Liver (tissue), 8 donors: ENCODE measurements at regions not wholly inside any gene's neighbourhood (a gene's known extent, or its start where the extent isn't known, plus 50 kb on each side); places are given as distances from the start of the nearest gene placed in this dataset.

Experiments
- DNase-seq: peaks from one replicate; pipeline ENCODE4 v3.0.0-alpha.2; 2017; ENCODE audit warnings: low spot score
- H3K27ac ChIP-seq, 2 donors: one replicate each; pipeline ENCODE4 v1.7.0; 2013; ENCODE audit warnings: inconsistent platforms in 2 of 2, low read length in 2 of 2, control low read depth in 1 of 2, low read depth in 1 of 2, mild to moderate bottlenecking in 1 of 2
- H3K27me3 ChIP-seq, 4 donors: one replicate each; pipeline versions ENCODE4 v1.6.1 to v1.7.0; 2013; ENCODE audit warnings: low read length in 3 of 4, inconsistent platforms in 1 of 4, mild to moderate bottlenecking in 1 of 4, moderate library complexity in 1 of 4; ENCODE audit not compliant: control insufficient read depth in 4 of 4, insufficient read depth in 4 of 4
- H3K36me3 ChIP-seq, 4 donors: one replicate each; pipeline versions ENCODE4 v1.6.1 to v1.7.0; 2013; ENCODE audit warnings: low read length in 3 of 4, mild to moderate bottlenecking in 3 of 4, low read depth in 1 of 4, moderate library complexity in 1 of 4; ENCODE audit not compliant: control insufficient read depth in 4 of 4, insufficient read depth in 3 of 4
- H3K4me1 ChIP-seq, 4 donors: one replicate each; pipeline versions ENCODE4 v1.6.1 to v1.7.0; 2013; ENCODE audit warnings: low read length in 3 of 4, mild to moderate bottlenecking in 3 of 4, moderate library complexity in 1 of 4; ENCODE audit not compliant: control insufficient read depth in 4 of 4, insufficient read depth in 4 of 4
- H3K4me3 ChIP-seq, 3 donors: one replicate each; pipeline versions ENCODE4 v1.6.1 to v1.7.0; 2013; ENCODE audit warnings: low read length in 3 of 3, control low read depth in 1 of 3, low read depth in 1 of 3, mild to moderate bottlenecking in 1 of 3
- H3K9ac ChIP-seq, 2 donors: one replicate each; pipeline ENCODE4 v1.7.0; 2013; ENCODE audit warnings: low read length in 2 of 2, mild to moderate bottlenecking in 2 of 2, moderate library complexity in 2 of 2, control low read depth in 1 of 2, low read depth in 1 of 2
- H3K9me3 ChIP-seq, 4 donors: one replicate each; pipeline versions ENCODE4 v1.6.1 to v1.7.0; 2013; ENCODE audit warnings: low read length in 3 of 4; ENCODE audit not compliant: control insufficient read depth in 4 of 4
- ATF3 ChIP-seq: IDR thresholded peaks from 2 replicates; pipeline ENCODE4 v1.6.1; 2016; ENCODE audit warnings: antibody characterized with exemption
- CTCF ChIP-seq: fragments of 150-350 bp; IDR thresholded peaks from 2 replicates; pipeline ENCODE4 v1.5.1; 2017; ENCODE audit warnings: improper control_type of control experiment, low read depth, low read length; ENCODE audit not compliant: missing input control
- FOXA1 ChIP-seq: IDR thresholded peaks from 2 replicates; pipeline ENCODE4 v1.6.1; 2016; ENCODE audit warnings: antibody characterized with exemption
- FOXA2 ChIP-seq: IDR thresholded peaks from 2 replicates; pipeline ENCODE4 v1.6.1; 2016; ENCODE audit warnings: antibody characterized with exemption
- GABPA ChIP-seq, 2 donors: IDR thresholded peaks in 1 of 2; conservative IDR thresholded peaks in 1 of 2; 2 replicates each; pipeline ENCODE4 v1.6.1; 2016; ENCODE audit warnings: antibody characterized with exemption in 2 of 2, mild to moderate bottlenecking in 1 of 2, moderate library complexity in 1 of 2
- HNF4A ChIP-seq, 2 donors: conservative IDR thresholded peaks; 2 replicates each; pipeline ENCODE4 v1.6.1; 2016; ENCODE audit warnings: antibody characterized with exemption in 2 of 2, mild to moderate bottlenecking in 2 of 2
- JUND ChIP-seq, 2 donors: IDR thresholded peaks; 2 replicates each; pipeline ENCODE4 v1.6.1; 2016; ENCODE audit warnings: antibody characterized with exemption in 2 of 2
- MAX ChIP-seq: IDR thresholded peaks from 2 replicates; pipeline ENCODE4 v1.6.1; 2016; ENCODE audit warnings: antibody characterized with exemption
- NR2F2 ChIP-seq: IDR thresholded peaks from 2 replicates; pipeline ENCODE4 v1.6.1; 2016; ENCODE audit warnings: antibody characterized with exemption
- REST ChIP-seq: IDR thresholded peaks from 2 replicates; pipeline ENCODE4 v1.6.1; 2016; ENCODE audit warnings: antibody characterized with exemption, mild to moderate bottlenecking
- RXRA ChIP-seq, 2 donors: IDR thresholded peaks; 2 replicates each; pipeline ENCODE4 v1.6.1; 2017 to 2018; ENCODE audit warnings: antibody characterized with exemption in 2 of 2, mild to moderate bottlenecking in 1 of 2
- SP1 ChIP-seq: IDR thresholded peaks from 2 replicates; pipeline ENCODE4 v1.6.1; 2018; ENCODE audit warnings: antibody characterized with exemption, mild to moderate bottlenecking
- TAF1 ChIP-seq: conservative IDR thresholded peaks from 2 replicates; pipeline ENCODE4 v1.6.1; 2016; ENCODE audit warnings: antibody characterized with exemption, mild to moderate bottlenecking
- YY1 ChIP-seq: IDR thresholded peaks from 2 replicates; pipeline ENCODE4 v1.6.1; 2016; ENCODE audit warnings: antibody characterized with exemption, mild to moderate bottlenecking
- ZBTB33 ChIP-seq: IDR thresholded peaks from 2 replicates; pipeline ENCODE4 v1.6.1; 2016; ENCODE audit warnings: antibody characterized with exemption
- whole genome bisulfite sequencing: extraction: QIAGEN DNeasy Blood & Tissue Kit; methylation state at CpG from one replicate; pipeline ENCODE4 v1.1.7; 2013; 5-methylcytosine and 5-hydroxymethylcytosine counted together
- donor health status: healthy.
- donor health status: healthy.
- donor health status: healthy.
- donor health status: healthy.
- donor health status: healthy.

- H3K36me3 ChIP-seq, result no peaks in the 10 kb centered on the region
- H3K9me3 ChIP-seq, result no peaks in the 10 kb centered on the region
- H3K27ac ChIP-seq, result no peak overlapping the region
- TF ChIP-seq HNF4A (conservative IDR thresholded peaks at IDR 0.05) (no peak), FOXA2 (no peak), ZBTB33 (no peak), YY1 (no peak), CTCF (no peak), GABPA (IDR thresholded peaks at IDR 0.05 in 1 of 2, conservative IDR thresholded peaks at IDR 0.05 in 1 of 2) (no peak), REST (no peak), FOXA1 (no peak)
- H3K27me3 ChIP-seq, result peaks cover 0 to 2% (median 0%) of the 10 kb centered on the region in 4 donors
- H3K9ac ChIP-seq, result no peak overlapping the region
- 93% methylated on average over 9 of the region's 9 CpGs for WGBS
- DNase-seq, result no peak
- H3K4me1 ChIP-seq, result no peaks in the 10 kb centered on the region
- no peak overlapping the region for H3K4me3 ChIP-seq
Measured at GRCh38 chr10:78253063-78253853, 219.6 kb downstream of the RPS24 start.

GRCh38 chr10:78254013-78254412 lies 220.3 kb downstream of the RPS24 start:
- TF ChIP-seq ATF3 (no peak), JUND (IDR thresholded peaks at IDR 0.05) (no peak), FOXA2 (no peak), FOXA1 (no peak), MAX (no peak), NR2F2 (no peak), RXRA (IDR thresholded peaks at IDR 0.05) (no peak), GABPA (IDR thresholded peaks at IDR 0.05 in 1 of 2, conservative IDR thresholded peaks at IDR 0.05 in 1 of 2) (no peak), SP1 (no peak), YY1 (no peak), CTCF (no peak), TAF1 (no peak), HNF4A (conservative IDR thresholded peaks at IDR 0.05) (no peak)
- Histone ChIP-seq H3K27me3 (peaks cover 0 to 2% (median 0%) of the 10 kb centered on the region in 4 donors), H3K4me3 (no peak overlapping the region), H3K9ac (no peak overlapping the region), H3K27ac (no peak overlapping the region), H3K36me3 (no peaks in the 10 kb centered on the region), H3K9me3 (no peaks in the 10 kb centered on the region), H3K4me1 (no peaks in the 10 kb centered on the region)
- no peak for DNase-seq
- 76% methylated on average over 3 of the region's 3 CpGs for WGBS
